Chondrocyte (in vitro differentiated cells): ENCODE measurements at regions not wholly inside any gene's neighbourhood (a gene's known extent, or its start where the extent isn't known, plus 50 kb on each side); places are given as distances from the start of the nearest gene placed in this dataset.

Source experiments
- DNase-seq: peaks from one replicate; pipeline ENCODE4 v3.0.0; 2021; ENCODE audit warnings: mixed read lengths, low spot score
- H3K27ac Mint-ChIP-seq: one replicate; pipeline ENCODE4 v1.8.0; 2021; ENCODE audit warnings: mild to moderate bottlenecking, moderate library complexity, mixed read lengths; ENCODE audit not compliant: unreplicated experiment
- H3K27me3 Mint-ChIP-seq: 2 replicates; pipeline ENCODE4 v1.8.0; 2021; ENCODE audit warnings: low read depth, mixed read lengths
- H3K36me3 Mint-ChIP-seq: 2 replicates; pipeline ENCODE4 v1.8.0; 2021; ENCODE audit warnings: low read depth, mixed read lengths
- H3K4me1 Mint-ChIP-seq: 2 replicates; pipeline ENCODE4 v1.8.0; 2021; ENCODE audit warnings: low read depth, mild to moderate bottlenecking, mixed read lengths
- H3K4me3 Mint-ChIP-seq: one replicate; pipeline ENCODE4 v1.8.0; 2021; ENCODE audit warnings: mild to moderate bottlenecking, moderate library complexity, mixed read lengths; ENCODE audit not compliant: unreplicated experiment
- H3K9me3 Mint-ChIP-seq: 2 replicates; pipeline ENCODE4 v1.8.0; 2021; ENCODE audit warnings: low read depth, mixed read lengths
- CTCF ChIP-seq: fragments of 200-600 bp; sonication (generic); IDR thresholded peaks from 2 replicates; pipeline ENCODE4 v1.5.0; 2021; ENCODE audit warnings: antibody characterized with exemption, mild to moderate bottlenecking, moderate library complexity

- Mint-ChIP-seq H3K36me3 (no peaks in the 10 kb centered on the region), H3K4me1 (peaks cover 17% of the 10 kb centered on the region), H3K27ac (no peak overlapping the region), H3K9me3 (no peaks in the 10 kb centered on the region), H3K4me3 (no peak overlapping the region), H3K27me3 (no peaks in the 10 kb centered on the region)
- TF ChIP-seq CTCF, result no peak
- DNase-seq, result no peak
These were observed 196.5 kb upstream of the LRTM1 start for GRCh38 chr3:55124371-55124770.
